ENCODE measurements at regions not wholly inside any gene's neighbourhood (a gene's known extent, or its start where the extent isn't known, plus 50 kb on each side); places are given as distances from the start of the nearest gene placed in this dataset.

DNA sequence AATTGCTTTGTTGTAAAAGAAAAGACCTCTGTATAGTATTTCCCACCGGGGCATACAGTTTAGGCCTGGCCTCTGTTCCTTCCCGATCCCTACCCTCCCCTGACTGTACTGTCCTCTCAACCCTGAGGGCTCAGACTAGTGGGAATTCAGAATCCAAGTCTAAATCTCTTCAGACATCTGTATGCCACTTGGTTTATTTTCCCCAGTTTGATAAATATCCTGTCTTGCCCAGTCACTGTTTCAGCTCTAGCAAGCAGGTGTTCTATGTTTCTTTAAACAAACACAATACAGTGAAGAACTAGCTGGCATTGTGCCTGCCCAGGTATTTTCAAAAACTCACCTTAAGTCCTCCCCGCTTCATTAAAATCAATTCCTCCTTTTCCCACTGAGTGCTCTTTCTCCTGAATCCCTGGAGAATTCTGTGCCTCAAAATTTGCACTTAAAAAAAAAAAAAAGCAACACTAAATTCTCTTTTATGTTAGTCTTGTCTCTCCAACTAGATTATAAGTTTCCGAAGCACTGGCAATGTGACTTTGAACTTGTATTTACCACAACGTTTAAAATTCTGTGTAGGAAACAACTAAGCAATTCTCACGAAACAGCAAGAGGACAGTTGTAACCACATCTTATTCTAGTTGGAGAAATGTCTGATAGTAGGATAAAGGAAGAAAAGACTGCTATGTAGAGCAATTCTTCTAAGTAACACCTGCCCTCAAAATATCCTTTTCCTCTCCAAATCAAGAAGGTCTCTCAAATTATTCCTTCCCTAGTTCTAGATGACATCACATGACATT, 112.0 kb upstream of the CARMIL1 start:
- DNase-seq, result no peak

DNA sequence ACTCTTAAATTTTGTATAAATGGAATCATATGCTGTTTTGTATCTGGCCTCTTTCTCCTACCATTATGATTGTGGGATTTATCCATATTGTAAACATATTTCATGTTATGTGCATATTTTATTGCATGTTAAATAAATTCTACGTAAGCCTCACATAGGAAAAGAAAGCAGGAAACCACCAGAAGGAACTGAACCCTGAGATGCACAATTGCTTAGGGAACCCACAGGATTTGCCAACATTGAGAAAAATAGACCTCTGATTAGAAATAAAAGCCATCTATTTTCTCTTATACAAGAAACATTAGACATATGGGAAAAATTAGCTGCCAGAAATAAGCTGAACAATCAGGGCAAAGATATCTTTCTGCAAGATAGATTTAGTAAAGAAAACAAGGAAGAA, 111.2 kb upstream of the CARMIL1 start:
- DNase-seq, result no peak

DNA sequence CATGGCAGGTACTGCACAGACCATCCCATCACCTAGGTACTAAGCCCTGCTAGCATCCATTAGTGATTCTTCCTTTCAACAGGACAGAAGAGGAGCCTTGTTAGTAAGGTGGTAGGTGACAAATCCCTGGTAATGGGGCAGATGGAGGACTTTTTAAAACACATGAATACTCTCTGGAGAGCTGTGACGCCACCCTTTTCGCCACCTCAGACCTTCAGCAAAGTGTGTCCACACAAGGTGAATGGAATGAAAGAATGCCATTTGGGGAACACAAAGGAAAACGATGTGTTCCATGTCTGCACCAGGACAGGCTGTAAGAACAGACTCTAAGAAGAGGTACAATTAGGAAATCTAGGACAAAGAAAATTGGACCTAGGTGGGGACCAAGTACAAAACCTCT, 110.5 kb upstream of the CARMIL1 start:
- no peak for DNase-seq

DNA sequence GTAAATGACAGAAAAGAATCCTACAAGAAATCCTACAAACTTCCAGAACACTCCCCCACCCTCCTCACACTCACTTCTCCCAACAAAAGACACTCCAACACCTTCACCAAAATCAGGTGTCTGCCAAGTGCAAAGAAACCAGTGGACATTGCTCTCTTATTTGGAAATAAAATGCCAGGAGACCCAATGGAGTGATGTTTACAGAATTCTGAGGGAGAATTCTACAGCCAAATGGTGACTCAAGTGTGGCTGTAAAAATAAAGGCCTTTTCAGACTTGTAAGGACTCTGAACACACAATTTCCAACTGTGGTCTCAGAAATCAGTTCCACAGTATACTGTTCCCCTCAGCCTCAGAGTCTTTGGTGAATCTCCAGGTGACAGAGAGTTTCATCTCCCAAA, 109.6 kb upstream of the CARMIL1 start:
- DNase-seq, result no peak

DNA sequence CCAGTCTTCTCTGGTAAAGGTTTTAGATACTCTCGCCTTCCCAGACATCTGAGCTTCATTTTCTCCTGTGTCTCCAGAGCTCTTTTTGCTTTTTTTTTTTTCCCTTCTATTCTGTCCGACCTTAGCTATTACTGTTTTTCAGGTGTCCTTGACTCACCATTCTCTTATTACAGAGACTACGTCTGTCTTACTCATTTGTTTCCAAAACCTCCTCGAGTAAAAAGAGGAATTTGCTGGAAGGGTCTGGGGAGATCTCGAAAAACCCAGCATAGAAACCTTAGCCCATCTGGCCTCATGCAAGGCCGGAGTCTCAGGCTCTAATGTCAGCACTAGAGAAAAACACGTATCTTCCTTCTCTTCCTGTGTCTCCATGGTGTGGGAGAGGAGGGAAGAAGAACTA, 109.2 kb upstream of the CARMIL1 start:
- DNase-seq, result no peak

DNA sequence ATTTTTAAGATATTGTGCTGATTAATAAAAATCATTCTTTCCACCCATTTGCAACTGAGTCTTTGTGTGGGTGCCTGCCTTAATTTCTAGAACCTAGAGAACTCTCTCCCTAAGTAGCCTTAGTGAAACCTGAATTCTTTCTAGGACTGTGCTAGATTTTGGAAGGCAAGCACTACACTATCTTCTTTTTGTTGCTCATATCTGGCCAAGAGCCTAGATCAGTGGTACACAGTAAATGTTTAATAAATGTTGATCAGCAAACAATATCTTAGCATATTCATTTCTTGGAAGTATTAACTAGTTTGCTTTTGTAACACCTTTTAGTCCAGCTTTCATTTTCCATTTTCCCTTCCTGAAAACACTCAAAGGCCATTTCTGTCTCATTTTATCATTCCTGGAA, 108.5 kb upstream of the CARMIL1 start:
- DNase-seq, result no peak

DNA sequence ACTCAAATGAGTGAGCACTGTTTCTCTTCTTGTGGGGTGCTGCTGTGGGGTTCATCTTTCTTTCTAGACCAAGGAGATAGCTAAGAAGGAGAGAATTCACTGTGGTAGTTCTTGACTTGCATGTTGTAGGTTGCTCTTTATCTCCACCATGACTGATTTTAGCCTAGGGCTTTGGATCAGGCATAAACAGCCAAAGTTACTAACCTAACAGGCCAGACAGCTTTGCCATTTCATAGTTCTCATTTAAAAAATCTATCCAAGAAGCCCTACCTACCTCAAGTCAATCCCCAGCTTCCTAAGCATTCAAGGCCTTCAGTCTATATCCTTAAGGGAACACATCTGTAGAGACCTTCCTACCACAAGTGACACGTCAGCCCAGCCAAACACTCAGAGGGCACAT, 107.9 kb upstream of the CARMIL1 start:
- DNase-seq, result no peak

DNA sequence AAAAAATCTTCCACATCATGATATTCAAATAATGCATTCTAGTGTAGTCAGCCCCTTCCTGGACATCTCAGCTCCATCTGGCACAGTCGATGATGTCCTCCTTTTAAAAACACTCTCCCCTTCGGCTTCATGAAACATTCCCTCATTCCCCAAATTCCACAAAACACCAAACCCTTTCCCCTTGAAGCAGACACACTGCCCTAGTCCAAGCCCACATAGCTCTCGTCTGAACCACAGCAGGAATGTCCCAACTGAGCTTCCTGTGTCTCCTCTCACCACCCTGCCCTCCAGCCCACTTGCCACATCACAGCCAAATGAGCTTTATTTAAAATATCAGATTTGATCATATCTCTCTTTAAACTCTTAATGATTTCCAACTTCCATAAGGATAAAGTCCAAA, 106.4 kb upstream of the CARMIL1 start:
- DNase-seq, result no peak

DNA sequence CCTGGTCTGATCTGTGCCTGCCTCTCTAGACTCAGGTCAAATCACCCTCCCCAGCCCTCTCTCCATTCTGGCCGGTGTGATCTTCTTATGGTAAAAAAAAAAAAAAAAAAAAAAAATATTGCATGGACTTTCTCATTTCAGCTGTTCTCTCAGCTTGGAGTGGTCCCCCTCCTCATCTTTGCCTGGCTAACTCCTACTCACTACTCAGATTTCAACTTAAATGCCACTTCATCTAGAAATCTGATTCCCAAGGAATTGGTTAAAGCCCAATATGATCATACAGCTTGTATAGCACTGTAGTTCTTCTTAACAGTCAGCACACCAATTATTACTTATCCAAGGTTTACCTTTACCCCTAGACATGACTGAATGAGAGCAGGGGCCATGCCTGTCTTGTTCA, 105.9 kb upstream of the CARMIL1 start:
- DNase-seq, result no peak

DNA sequence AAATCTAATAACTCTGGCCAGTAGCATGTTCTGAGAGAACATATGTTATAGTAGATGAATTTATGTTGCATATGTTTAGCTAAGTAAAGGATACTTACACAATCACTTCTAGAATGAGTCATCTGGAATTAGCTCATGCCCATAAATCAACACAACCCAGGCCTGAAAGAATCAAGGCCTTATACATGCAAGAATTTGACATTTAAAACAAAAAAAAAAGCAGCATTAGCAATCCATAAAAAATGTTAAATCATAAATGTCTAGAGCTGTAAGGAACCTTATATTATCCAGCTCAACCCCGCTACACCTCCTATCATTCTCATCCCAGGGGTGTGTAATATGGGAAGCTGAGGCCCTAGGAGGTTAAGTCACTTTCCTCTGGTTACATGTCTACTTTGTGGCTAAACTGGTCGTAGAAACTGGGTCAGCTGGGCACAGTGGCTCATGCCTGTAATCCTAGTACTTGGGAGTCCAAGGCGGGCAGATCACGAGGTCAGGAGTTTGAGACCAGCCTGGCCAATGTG, 105.2 kb upstream of the CARMIL1 start:
- DNase-seq, result no peak

DNA sequence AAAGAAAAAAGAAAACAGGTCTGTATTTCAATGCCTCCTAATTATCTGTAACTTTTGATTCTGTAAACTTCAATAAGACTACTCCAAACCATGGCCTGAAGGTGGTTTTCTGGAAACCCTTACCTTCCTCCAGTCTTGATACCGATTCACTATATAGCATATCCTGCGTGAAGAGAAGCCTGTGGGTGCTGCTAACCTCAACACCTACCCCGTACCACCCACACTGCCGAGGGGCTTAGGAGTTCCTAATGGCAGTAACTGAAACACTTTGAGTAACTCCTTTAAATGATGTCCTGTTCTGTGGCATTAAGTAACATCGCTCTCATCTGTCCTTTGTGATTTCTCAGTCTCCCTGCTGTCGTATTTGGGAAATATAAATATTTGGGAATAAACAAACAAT, 104.5 kb upstream of the CARMIL1 start:
- DNase-seq, result no peak

DNA sequence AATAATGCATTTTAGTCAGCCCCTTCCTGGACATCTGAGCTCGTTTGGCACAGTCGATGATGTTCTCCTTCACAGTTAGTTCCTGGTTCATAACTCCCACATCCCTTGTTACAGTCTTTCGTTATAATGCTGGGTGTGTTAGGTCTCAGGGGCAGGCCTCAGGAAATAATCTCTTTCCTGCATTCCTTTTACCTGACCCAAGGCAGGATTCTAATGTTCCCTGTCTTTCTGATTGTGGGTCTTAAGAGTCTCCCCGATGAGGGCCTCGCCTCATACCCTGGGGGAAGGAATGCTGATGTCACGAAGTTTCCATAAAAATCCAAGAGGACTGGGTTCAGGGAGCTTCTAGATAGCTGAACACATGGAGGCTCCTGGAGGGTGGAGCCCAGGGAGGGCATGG, 104.0 kb upstream of the CARMIL1 start:
- no peak for DNase-seq

DNA sequence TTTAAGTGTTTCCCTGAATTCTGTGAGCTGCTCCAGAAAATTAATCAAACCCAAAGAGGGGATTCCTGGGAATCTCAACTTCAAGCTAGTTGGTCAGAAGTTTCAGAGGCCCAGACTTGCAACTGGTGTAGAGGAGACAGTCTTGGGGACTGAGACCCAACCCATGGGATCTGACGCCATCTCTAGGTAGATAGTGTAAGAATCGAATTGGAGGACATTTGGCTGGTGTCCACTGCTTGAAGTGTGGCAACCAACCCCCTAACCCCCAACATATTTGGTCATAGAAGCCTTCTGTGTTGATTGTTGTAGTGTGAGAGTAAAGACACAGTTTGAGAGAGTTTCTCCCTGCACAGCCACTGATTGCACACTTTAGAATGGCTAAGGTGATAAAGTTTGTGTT, 103.5 kb upstream of the CARMIL1 start:
- DNase-seq, result no peak

DNA sequence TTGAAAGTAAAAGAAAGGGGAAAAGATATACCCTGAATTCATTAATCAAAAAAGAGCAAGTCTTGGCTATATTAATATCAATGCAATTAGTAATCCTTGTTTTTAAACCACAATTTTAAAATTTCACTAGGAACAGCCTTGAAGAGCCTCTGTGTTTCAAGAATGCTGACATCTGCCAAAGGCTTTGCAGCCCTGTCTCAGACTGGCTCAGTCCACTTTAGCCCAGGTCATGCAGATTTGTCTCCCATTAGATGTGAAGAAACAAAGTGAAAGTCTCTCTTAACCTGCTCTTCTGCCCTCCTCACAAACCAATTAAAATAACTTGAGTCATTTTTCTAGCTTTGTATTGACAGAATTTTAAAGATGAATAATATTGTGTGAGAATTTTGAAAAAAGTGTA, 102.7 kb upstream of the CARMIL1 start:
- DNase-seq, result no peak

DNA sequence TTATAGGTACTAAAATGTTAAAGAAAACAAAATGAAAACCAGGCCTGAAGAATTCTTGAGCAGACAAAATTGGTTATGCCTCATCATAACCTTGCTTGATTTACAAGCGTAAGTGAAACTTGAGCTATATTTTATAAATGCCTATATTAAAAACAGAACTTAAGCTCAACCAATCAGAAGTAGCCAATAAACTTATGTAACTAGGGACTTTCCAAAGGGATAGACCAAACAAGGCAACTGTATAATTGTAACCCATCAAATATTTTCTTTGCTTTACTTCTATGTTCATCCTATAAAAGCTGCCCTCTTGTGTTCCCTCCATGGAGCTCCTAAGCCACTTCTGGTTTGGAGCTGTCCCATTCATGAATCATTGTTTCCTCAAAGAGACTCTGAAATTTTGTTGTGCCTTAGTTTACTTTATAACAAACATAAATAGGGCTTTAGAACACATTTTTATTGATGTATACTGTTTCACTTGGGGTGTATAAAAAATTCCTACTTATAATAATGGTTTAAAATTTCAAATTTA, 101.6 kb upstream of the CARMIL1 start:
- no peak for DNase-seq

DNA sequence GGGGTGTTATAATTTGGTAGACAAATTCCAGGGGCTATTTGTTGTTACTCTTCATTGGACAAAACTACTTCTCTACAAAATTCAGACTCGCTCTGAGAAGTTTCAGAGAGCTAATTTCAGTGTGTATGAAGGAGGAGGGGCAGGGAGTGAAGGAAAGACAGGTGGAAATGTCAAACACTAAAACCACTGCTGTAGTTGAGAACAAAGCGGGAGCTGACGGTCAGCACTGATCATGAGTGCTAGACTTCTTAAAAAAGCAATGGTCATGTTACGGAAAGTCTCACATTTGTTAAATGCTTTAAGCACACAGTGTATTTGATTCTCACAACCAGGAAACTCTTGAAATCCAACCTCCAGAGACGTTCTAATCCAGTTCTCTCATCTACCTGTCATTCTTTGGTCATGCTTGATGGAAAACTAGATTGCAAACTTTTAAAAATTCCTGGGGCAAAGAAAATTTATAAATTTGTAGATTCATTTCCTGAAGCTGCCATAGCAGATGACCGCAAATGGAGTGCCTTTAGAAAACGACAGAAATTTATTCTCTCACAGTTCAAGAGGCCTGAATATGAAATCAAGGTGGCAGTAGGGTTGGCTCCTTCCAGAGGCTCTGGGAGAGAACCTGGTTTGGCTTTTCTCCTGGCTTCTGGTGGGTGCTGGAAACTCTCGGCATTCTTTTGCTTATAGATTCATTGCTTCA, 100.7 kb upstream of the CARMIL1 start:
- DNase-seq, result no peak

DNA sequence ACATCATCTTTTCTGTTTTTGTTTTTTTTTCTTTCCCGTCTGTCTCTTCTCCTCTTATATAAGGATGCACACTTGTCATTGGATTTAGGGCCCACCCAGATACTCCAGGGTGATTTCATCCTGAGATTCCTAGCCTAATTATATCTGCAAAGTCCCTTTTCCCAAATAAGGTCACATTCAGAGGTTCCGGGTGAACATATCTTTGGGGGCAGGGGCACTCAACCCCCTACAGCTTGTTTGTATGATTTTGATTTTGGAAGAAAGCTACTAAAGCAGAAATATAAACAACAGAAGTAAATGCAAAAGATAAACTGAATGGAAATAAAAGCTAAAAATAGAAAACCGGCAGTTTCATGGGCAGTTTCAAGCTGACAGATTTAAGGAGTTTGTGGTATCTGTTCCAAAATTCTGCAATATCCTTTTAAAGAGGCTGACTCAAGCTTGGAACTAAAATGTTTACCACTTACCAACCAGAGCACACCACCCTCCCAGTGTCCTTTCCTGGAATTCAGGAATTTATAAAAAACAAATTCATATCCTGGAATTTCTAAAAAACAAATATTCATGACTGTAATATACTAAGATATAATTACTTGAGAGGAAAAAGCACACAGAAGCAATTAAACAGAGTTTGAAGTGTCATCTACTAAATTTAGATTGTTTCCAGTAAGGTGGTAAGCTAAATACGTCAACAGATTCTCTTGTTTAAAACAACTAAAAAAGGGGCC, 100.0 kb upstream of the CARMIL1 start:
- no peak for DNase-seq

DNA sequence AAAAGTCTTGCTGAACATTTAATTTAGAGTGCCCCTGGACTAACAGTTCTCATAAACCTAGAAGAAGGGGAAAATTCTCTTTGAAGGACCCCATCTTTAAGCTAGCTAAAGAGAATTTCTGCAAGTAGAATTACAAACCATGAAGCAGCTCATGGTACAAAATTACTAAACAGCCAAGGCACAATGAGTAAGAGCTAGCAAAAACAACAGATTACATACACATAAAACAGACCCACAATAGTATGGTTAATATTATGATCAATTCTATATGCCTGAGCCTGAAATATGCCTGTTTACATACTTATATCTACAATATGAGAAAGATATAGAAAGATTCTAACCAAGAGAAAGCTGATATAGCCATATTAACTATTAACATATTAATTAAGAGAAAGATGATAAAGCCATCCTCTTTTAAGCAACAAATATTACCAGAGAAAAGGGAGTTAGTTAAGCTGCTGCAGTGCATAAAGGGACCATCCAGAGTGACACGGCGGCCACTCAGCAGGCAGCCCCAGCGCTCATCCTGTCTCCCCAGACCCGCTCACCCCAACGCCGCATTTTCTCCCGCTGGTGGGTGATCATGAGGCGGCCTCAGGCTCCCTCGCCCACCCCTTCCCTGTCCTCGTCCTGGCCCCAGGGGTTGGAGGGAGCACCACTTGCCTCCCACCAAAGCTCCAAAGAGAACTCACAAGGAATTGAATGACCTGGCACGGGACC, 98.4 kb upstream of the CARMIL1 start:
- DNase-seq, result no peak

DNA sequence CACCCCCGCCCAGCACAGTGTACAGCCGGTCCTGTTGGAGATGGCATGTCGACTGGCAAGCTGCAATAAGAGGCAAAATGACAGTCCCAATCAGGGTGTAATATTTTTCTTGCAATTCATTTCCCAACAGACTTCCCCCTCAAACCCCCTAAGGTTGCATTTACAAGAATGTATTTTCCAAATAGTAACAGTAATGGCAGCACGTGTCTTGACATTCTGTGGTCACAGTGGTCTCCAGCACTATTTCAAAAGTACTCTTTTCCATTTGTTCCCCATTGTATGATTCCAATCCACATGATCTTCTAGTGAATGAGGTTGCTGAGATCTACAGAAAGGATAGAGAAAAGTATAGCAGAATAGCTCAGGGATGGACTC, 97.8 kb upstream of the CARMIL1 start:
- DNase-seq, result no peak

DNA sequence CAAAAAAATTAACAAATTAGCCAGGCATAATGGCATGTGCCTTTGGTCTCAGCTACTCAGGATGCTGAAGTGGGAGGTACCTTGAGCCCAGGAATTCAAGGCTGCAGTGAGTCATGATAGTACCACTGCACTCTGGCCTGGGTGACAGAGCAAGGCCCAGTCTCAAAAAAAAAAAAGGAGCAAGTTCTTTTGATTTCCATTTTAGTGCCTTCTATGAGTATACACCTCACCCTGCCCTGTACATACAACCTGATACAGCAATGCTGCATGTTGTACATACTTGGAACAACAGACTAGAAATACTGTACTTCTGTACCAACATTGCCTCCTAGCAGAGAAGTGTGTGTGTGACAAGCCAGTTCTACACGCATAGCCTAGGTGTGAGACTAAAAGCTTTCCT, 97.3 kb upstream of the CARMIL1 start:
- DNase-seq, result no peak

DNA sequence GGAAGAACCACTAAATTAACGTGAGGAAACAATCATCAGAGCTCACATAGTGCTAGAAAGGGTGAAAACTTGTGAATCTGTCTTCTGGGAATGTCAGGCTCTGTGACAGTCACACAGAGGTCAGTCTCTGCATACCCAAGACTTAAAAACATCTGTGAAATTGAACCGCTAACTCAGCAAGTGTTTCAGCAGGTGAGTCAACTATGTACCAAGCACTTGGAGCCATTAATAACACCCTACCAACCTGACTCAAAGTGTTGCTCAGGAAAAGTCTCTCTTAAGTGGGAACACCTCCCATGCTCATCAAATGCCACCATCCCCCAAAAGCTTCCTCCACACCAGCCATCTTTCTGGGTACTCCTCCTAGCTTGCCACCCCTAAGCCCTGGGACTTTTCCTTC, 92.3 kb upstream of the CARMIL1 start:
- no peak for DNase-seq

DNA sequence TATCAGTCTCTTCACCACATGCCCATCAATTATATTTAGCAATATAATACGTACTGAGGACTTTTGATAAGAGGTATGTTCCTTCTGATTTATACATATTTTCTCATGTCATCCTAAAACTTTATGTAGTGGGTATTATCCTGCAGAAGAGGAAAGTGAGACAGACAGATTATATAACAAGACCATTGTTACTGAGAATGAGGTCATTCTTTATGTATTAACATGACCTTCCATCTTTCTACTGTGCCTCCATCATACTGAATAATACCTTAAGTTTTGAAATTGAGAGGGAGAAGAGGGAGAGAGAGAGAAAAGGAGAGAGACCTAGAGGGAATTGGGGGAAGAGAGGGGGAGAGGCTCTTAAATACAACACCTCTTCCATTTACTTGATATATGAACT, 90.9 kb upstream of the CARMIL1 start:
- DNase-seq, result no peak

Measured in NCI-H2107 (cell line).